ENCODE measurements at regions not wholly inside any gene's neighbourhood (a gene's known extent, or its start where the extent isn't known, plus 50 kb on each side); places are given as distances from the start of the nearest gene placed in this dataset.

DNA sequence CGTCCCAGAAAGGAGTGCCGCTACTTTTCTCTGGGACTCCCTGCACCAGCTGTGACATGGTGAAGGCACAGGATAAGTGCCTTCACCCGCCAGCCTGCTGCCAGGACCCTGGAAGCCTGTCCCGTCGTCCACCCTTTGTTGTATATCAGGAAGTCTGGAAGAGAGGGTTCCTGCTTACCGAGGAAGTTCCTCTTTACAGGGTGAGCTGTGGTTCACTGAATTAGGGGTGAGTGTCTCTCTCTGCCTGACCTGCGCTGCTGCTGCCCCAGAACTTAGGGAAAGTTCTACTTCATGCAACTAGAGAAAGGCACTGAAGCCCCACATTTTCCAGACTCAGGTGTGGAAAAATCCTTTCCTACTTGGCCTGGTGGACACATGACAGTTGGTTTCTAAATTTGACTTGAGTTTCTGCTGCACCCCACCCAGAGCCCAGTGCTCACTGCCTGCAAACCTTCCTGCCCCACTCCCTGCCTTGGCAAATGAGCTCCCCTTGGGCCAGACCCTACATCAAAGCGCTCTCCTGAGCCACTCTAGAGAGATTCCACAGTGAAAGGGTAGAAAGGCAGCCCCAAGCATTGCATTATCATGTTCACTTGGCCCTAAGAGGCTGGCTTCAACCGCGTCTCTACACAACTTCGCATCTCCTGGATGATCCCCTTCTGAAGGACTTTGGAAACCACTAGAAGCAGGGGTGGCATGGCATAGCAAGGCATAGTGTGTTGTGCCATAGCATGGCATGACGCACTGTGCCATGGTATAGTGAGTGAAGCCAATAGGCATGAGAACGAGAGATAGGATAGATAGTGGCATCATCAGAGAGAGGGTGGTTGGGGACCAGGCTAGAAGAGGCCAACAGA lies 215.8 kb upstream of the CDYL start:
- DNase-seq (ENCODE audit: low spot score) = no peak

DNA sequence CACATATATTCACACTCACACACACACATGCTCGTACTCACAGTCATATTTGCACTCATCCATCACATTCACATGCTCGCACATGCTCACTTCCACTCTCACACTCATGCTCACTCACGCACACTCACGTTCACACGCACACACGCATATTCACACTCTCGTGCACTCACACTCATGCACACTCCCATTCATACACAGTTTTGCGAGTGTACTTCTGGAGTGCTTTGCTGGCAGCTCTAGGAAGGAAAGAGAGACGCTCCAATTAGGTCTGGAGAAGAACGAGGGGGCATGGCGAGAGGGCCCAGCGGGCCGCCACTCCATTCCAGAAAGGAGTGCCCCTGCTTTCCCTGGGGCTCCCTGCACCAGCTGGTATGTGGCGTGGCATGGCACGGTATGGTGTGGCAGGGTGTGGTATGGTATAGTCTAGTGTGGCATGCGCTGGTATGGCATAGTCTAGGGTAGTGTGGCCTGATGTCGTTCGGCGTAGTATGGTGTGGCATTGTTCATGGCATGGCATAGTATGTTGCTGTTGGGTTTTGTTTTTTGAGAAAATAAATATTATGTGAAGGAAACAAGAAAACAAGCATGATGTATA lies 216.8 kb upstream of the CDYL start:
- DNase-seq (ENCODE audit: low spot score) = no peak

DNA sequence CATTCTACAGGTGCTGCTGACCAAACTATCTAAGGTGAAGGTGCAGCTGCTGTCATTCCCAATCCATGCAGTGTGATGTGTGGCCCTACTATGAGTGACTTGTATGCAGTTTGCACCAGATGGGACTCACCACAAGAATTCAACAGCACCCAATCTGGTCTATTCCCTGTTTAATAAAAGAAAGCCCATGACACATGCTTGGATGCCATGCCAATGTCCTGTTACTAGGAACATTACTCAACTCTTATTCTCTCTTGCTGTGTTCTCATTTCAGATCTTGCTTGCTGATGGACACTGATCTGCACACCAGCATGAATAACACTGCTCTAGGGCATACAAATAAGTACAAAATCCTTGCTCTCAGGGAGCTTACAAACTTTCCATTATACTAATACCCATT lies 221.6 kb upstream of the CDYL start:
- no peak for DNase-seq (ENCODE audit: low spot score)

DNA sequence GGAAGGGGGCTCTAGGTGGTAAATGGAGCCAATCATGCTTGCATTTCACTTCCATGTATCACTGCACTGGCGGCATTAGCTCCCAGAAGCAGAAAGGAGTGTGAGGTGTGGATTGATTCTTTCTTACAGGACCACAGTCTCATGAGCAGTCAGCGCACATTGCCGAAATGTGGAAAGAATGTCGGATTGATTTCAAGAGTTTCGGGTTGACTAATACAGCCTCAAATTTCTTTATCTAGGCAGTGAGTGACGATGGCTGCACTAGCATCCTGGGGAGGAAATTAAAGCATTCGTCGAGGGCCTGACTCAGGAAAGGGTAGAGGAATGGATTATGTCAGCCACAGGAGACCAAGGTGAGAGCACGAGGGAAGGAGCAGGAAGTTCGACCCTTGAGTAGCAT lies 222.8 kb upstream of the CDYL start:
- no peak for DNase-seq (ENCODE audit: low spot score)

DNA sequence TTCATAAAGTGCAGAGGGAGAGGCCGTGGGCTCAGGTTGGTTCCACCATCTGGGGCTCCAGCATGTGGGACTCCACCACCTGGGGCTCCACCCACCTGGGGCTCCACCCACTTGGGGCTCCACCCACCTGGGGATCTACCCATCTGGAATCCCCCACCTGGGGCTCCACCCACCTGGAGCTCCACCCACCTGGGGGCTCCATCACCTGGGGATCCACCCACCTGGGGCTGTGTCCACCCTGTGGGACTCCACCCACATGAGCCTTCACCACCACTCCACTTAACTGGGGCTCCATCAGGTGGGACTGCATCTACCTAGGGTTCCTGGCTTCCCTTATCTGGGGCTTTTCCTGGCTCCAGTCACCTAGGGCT lies 226.0 kb upstream of the CDYL start:
- no peak for DNase-seq (ENCODE audit: low spot score)

DNA sequence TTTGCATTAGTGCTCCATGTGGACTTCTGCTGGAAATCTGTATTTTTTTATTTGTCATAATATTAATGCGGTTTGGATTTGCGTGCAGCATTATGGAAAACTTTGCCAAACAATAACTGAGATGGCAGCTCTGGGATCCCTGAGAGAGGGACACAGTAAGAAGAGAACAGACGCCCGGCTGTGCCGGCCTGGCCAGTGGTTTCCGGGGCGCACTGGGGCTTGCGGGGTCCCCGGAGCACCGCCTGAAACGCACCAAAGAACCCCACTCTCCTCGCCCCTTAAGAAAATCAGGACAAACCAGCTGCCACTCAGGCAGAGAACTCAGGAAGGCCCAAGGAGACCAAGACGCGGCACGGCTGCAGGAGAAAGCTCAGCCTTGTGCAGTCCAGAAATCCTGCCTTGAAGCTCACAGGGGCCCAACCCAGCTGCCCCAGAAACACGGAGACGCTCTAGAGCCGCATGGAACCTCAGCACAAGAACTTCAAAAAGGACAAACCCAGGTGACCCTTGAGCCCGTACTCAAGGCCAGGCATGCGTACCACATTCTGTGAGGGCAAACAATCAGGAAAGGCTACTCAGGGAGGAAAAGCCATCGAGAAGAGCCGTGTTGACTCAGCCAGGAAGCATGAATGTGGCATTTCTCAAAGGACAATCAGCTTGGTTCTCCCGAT lies 226.5 kb upstream of the CDYL start:
- DNase-seq (ENCODE audit: low spot score) = no peak

DNA sequence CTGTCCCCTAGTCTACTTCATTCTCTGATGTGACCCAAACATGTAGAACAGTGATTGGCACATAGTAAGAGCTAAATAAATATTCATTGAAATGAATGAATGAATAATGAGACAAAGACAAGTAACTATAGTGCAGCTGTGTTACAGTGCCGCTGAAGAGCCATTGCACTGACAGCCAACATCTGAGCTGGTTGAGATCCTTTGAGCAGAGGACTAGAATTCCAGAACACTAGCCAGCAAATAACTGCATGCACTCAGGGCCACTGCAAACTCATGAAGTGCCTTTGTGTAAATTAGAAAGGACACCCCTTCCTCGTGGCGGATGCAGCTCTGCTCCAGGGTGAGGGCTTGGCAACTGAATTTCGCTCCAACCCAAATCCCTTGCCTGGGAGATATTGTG lies 230.3 kb upstream of the CDYL start:
- no peak for DNase-seq (ENCODE audit: low spot score)

DNA sequence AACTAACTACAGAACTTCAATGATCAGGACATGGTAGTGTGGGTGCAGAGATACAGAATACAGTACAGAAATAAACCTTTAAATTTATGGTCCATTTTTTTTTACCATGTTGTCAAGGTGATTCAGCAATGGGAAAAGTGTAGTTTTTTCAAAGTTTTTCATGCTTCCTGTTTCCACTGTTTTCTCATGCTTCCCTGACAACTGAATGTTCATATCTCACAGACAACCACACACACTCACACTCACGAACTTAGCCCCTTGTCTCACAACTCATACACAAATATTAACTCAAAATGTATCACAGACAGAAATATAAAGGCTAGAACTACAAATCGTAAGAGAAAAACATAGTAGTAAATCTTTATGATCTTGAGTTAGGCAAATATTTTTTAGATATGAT lies 232.6 kb upstream of the CDYL start:
- DNase-seq (ENCODE audit: low spot score) = no peak

DNA sequence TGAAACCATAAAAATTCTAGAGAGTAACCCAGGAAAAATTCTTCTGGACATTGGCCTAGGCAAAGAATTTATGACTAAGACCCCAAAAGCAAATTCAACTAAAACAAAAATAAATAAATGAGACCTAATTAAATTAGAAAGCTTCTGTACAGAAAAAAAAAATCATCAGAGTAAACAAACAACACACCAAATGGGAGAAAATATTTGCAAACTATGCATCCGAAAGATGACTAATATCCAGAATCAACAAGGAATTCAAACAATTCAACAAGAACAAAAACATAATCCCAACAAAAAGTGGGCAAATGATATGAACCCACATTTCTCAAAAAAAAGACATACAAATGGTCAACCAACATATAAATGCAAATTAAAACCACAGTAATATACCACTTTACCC lies 242.6 kb upstream of the CDYL start:
- DNase-seq (ENCODE audit: low spot score) = no peak

DNA sequence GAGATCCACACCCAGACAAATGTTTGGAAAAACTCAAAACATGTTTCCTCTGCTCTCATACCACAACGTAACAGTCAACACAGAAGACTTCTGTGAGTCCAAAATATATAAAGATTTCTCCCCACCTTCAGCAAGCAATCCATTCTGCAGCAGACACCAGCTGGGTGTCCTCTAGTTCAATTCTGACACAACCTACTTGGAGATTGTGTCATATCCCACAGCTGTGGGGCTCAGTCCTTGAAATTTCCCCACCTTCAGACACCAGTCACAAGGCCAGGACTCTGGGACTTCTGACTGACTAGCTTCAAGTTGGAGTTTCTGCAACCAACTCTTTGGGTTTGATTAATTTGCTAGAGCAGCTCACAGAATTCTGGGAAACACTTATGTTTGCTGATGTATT lies 244.8 kb upstream of the CDYL start:
- no peak for DNase-seq (ENCODE audit: low spot score)

DNA sequence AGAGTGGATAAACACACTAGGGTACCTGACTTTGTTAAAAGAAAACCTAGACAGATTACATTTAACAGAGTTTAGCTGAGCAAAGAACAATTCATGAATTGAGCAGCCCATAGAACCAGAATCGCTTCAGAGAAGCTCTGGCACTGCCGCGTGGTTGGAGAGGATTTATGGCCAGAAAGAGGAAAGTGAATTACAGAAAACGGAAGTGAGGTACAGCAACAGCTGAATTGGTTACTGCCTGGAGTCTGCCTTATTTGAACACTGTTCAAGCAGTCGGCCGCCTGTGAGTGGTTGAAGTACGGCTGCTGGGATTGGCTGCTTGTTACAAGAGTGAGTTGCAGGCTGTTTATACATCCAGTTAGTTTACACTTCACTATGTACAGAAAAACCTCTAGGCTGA lies 253.8 kb upstream of the CDYL start:
- no peak for DNase-seq (ENCODE audit: low spot score)

DNA sequence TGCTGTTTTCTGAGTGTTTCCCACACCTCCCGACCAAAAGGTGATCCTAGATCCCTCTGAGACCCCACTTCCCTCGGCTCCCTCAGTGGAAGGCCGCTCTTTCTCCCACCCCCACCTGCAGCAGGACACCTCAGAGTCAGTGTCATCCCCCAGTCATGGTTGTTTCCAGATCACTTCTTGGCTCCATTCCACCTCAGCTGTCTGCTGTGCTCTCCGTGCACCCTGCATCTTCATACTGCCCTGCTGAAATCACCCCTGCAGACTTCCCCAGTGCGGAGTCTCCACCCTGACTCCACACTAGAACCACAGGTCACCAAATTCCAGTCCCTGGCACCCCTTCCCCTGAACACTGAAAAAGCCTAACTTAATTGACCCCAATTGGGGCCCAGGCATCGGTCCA lies 255.1 kb upstream of the CDYL start:
- DNase-seq (ENCODE audit: low spot score) = no peak

DNA sequence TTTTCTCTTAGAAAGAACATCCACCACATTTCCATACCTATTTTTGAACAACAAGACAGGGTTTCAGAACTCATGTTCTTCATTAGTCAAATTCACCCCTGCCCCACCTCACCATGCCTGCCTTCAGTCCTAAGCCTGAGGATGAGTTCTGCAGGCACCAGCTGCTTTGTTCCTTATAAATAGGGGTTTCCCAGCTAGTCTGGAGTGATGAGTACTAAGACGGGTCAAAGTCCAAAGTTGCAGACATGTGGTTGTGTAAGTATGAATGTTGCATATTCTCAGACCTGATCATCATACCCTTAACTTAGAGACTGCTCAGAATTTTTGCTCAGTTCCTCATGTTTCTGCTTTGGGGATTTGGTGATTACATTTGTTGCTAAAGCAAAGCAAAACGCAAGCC lies 257.7 kb upstream of the CDYL start:
- DNase-seq (ENCODE audit: low spot score) = no peak

DNA sequence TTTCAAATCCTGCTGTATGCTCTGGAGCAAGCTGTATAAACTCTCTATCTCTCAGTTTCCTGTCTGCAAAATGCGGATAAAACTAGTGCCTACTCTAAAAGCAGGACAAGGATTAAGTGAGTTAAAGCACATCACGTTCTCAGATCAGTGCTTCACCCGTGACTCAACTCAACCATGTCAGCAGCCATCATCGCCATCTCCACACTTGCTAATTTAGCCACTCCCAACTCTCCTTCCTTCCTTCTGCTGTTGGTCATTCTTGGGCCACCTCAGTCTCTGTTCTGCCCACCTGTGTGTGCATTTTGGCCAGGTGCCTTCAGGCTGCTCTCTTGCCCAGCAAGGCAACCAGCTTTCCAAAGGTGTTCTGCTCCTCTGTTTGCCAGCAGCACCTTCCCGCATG lies 260.0 kb upstream of the CDYL start:
- no peak for DNase-seq (ENCODE audit: low spot score)

DNA sequence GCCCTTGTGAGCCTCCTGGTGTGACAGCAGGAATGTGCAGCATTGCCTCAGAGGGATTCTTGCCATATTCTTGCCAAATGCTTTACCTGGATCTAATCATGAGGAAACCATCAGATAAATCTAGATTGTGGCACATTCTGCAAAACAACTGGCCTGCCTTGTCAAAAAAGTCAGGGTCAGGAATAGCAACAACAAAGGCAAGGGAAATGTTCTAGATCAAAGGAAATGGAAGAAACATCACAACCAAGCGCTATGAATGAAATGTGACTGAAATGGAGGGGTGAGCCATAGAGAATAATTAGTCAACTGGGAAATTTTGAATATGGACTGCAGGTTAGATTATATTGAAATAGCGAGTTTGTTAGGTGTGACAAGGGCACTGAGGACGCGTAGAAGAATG lies 262.6 kb upstream of the CDYL start:
- DNase-seq (ENCODE audit: low spot score) = no peak

DNA sequence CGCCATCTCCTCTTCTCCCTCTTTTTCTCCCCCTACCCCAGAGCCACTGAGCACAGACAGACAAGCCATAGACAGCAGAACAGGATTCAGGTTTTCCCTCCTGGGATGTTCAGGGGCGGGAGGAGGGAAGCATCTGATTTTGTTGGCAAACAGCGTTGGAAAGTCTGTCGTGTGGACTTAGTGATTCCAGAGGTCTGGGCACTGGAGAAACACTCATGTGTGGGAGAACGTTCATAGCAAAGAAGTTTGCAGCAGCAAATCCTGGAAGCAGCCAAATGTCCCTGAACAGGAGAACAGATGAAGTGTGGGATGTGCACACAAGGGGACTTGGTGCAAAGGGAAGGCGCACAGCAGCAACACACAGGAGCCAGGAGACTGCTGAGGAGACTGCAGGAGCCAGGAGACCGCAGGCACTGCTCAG lies 264.1 kb upstream of the CDYL start:
- DNase-seq (ENCODE audit: low spot score) = no peak

DNA sequence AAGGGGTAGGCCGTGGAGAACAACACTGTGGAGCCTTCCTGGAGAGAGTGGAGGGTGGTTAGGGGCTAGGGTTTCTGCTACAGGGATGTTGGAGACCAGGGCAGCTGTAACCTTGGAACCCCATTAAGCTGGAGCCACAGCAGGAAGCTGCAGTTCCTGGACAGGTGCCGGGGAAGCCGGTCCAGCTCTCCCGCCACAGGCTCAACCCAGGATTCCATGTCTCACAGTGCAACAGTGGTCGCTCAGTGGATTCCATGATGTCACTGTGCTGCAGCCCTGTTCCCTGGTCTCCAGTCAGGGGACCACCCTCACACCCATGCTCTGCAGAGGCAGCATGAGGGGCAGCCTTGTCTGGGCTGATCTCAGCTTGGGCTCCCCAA lies 264.6 kb upstream of the CDYL start:
- no peak for DNase-seq (ENCODE audit: low spot score)

DNA sequence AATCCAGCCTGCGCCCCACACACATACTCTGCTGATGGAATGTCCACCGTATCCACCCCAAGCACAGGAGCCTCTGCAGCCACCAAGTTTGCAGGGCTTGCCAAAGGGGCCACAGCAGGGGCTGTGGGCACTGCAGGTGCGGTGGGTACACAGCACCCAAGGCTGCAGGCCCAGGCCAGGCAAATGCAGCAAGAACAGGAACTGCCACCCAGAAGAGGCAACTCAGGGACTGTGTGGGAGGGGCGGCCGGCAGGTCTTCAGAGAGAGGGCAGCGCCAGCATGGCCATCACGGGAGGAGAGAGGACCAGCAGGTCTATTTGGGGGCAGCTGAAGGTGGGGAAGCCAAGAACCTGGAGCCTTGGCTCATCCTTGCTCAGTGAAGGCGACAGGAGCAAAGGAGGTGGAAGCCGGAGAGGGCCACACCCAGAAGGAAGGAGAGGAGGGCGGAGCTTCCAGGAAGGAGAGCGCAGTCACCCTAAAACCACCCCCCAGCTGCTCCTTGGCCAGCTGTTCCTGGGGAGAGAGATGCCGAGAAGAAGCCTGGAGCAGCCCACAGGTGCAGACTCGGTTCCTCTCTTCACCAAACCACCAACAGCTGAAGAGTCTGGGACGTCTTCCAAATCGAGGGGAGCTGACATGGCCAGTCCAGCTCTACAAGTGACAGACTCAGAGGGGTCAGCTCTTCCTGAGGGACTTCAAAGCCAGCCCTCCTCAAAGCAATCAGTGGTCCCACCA lies 265.1 kb upstream of the CDYL start:
- DNase-seq (ENCODE audit: low spot score) = no peak

DNA sequence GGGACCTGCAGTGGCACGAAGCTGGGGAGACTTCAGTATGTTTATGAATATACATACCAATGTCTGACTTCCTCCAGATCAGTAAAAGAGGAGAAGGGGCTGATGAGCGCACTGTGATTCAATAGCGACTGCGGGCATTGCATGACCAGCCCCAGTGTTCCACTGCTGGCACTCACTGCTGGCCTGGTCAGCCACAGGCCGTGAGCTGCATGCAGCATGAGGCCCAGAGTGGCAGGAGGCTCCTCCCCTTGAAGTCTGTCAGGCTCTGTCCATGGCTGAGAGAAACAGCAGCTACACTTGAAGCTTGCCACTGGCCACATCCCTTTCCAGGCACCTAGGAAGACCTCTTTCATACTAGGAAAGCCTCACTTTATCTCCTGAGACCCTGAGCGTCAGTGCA lies 265.9 kb upstream of the CDYL start:
- DNase-seq (ENCODE audit: low spot score) = no peak

DNA sequence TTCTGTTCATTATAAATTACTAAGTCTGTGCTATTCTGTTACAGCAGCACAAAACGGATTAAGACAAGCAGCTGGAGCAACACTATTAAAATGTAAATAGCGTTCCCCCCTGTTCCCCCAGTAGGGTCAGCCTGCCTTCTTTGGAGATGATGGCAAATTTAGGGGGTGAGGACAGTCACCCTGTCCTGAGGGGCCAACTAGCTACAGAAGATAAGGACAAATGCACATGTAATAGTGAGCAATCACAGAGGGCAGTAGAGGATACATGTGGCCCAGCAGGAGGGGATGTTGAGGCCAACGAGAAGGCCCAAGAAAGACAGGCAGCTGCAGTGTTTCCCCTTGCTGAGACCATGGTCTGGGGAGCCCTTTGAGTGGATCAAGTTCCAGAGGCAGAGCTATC lies 266.7 kb upstream of the CDYL start:
- no peak for DNase-seq (ENCODE audit: low spot score)

DNA sequence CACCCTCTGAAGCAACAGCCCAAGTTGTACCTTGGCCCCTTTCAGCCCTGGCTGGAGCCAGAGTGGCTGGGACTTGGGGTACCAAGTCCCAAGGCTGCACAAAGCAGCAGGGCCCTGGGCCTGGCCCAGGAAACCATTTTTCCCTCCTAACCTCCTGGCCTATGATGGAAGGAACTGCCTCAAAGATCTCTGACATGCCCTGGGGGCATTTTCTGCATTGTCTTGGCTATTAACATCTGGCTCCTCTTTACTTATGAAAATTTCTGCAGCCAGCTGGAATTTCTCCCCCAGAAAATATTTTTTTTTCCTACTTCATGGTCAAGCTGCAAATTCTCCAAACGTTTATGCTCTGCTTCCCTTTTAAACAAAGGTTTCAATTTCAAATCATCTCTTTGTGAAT lies 269.4 kb upstream of the CDYL start:
- no peak for DNase-seq (ENCODE audit: low spot score)

DNA sequence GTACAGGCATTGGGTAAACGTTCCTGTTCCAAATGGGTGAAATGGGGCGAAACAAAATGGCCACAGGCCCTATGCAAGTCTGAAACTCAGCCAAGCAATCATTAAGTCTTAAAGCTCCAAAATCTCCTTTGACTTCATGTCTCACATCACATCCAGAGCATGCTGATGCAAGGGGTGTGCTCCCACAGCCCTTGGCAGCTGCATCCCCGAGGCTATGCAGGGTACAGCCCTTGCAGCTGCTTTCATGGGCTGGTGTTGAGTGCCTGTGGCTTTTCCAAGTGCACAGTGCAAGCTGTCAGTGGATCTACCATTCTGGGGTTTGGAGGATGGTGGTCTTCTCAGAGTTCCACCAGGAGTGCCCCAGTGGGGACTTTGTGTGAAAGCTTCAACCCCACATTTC lies 270.0 kb upstream of the CDYL start:
- DNase-seq (ENCODE audit: low spot score) = no peak

DNA sequence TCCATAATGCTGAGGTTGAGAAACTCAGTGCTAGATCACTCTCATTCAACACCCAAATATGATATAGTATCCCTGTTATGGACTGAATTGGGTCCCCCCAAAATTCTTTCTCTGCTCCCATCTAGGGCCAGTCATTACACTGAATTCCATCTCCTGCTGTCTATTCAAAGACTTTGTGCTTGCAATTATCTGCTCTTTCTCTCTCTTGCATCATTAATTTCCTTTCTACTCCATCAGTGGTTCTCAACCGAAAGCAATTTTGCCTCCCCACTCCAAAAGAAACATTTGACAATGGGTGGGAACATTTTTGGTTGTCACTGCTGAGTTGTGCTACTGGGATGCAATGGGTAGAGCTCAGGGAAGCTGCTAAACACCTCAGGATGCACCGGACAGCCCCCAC lies 271.5 kb upstream of the CDYL start:
- no peak for DNase-seq (ENCODE audit: low spot score)

Measured in ecto neural progenitor cell (in vitro differentiated cells).